H9 (cell line): ENCODE measurements at regions not wholly inside any gene's neighbourhood (a gene's known extent, or its start where the extent isn't known, plus 50 kb on each side); places are given as distances from the start of the nearest gene placed in this dataset.

Experiments
- DNase-seq: peaks from one replicate; pipeline ENCODE4 v3.0.0-alpha.2; 2017
- H2AFZ ChIP-seq: one replicate; pipeline ENCODE4 v1.6.1; 2013; ENCODE audit warnings: mild to moderate bottlenecking, low read length, control low read depth, moderate library complexity
- H2AK5ac ChIP-seq: 2 replicates; pipeline ENCODE4 v1.6.1; 2013; ENCODE audit warnings: low read length, control low read depth, mixed read lengths; ENCODE audit not compliant: insufficient read length
- H2BK120ac ChIP-seq: one replicate; pipeline ENCODE4 v1.6.1; 2013; ENCODE audit warnings: low read depth, mild to moderate bottlenecking, low read length, control low read depth, inconsistent platforms; ENCODE audit not compliant: poor library complexity, severe bottlenecking
- H2BK12ac ChIP-seq: 2 replicates; pipeline ENCODE4 v1.6.1; 2013; ENCODE audit warnings: low read length, control low read depth, mixed read lengths, low read depth; ENCODE audit not compliant: insufficient read length
- H2BK15ac ChIP-seq: 2 replicates; pipeline ENCODE4 v1.6.1; 2013; ENCODE audit warnings: low read depth, low read length, control low read depth
- H2BK20ac ChIP-seq: one replicate; pipeline ENCODE4 v1.6.1; 2013; ENCODE audit warnings: low read depth, mild to moderate bottlenecking, low read length, control low read depth, inconsistent platforms; ENCODE audit not compliant: poor library complexity, severe bottlenecking
- H2BK5ac ChIP-seq: 2 replicates; pipeline ENCODE4 v1.6.1; 2013; ENCODE audit warnings: low read length, control low read depth, mixed read lengths; ENCODE audit not compliant: insufficient read length
- H3K14ac ChIP-seq: 2 replicates; pipeline ENCODE4 v1.6.1; 2013; ENCODE audit warnings: low read length, control low read depth; ENCODE audit not compliant: insufficient read depth
- H3K18ac ChIP-seq: 2 replicates; pipeline ENCODE4 v1.6.1; 2013; ENCODE audit warnings: low read depth, mild to moderate bottlenecking, mixed read lengths, low read length, control low read depth; ENCODE audit not compliant: insufficient read length
- H3K23ac ChIP-seq: 2 replicates; pipeline ENCODE4 v1.6.1; 2013; ENCODE audit warnings: low read length, control low read depth, mixed read lengths, low read depth; ENCODE audit not compliant: insufficient read length
- H3K23me2 ChIP-seq: 2 replicates; pipeline ENCODE4 v1.6.1; 2013; ENCODE audit warnings: low read depth, mild to moderate bottlenecking, mixed read lengths, low read length, control low read depth; ENCODE audit not compliant: insufficient read length, poor library complexity, severe bottlenecking
- H3K27ac ChIP-seq: 2 replicates; pipeline ENCODE4 v1.5.1; 2013; ENCODE audit warnings: low read length, control low read depth, mixed read lengths, low read depth; ENCODE audit not compliant: insufficient read length
- H3K27me3 ChIP-seq: 2 replicates; pipeline ENCODE4 v1.6.1; 2013; ENCODE audit warnings: low read length, control low read depth, inconsistent platforms; ENCODE audit not compliant: insufficient read depth
- H3K4ac ChIP-seq: 2 replicates; pipeline ENCODE4 v1.6.1; 2013; ENCODE audit warnings: low read depth, mild to moderate bottlenecking, control low read depth, inconsistent platforms, low read length, moderate library complexity
- H3K4me1 ChIP-seq: 2 replicates; pipeline ENCODE4 v1.6.1; 2013; ENCODE audit warnings: low read length, control low read depth, inconsistent platforms; ENCODE audit not compliant: insufficient read depth
- H3K4me2 ChIP-seq: 2 replicates; pipeline ENCODE4 v1.6.1; 2013; ENCODE audit warnings: low read length, control low read depth, mixed read lengths; ENCODE audit not compliant: insufficient read length, insufficient read depth
- H3K56ac ChIP-seq: 2 replicates; pipeline ENCODE4 v1.6.1; 2013; ENCODE audit warnings: low read depth, mild to moderate bottlenecking, mixed read lengths, low read length, control low read depth; ENCODE audit not compliant: insufficient read length
- H3K79me1 ChIP-seq: 2 replicates; pipeline ENCODE4 v1.6.1; 2013; ENCODE audit warnings: low read depth, mild to moderate bottlenecking, moderate library complexity, low read length, control low read depth, inconsistent platforms; ENCODE audit not compliant: insufficient read depth, poor library complexity, severe bottlenecking
- H3K79me2 ChIP-seq: 2 replicates; pipeline ENCODE4 v1.6.1; 2013; ENCODE audit warnings: low read length, control low read depth, inconsistent platforms; ENCODE audit not compliant: insufficient read depth
- H3K9ac ChIP-seq: 2 replicates; pipeline ENCODE4 v1.6.1; 2013; ENCODE audit warnings: low read length, control low read depth, mixed read lengths; ENCODE audit not compliant: insufficient read length; ENCODE audit errors: extremely low read depth
- H3K9me3 ChIP-seq: one replicate; pipeline ENCODE4 v1.6.1; 2013; ENCODE audit warnings: low read depth, low read length, inconsistent platforms; ENCODE audit not compliant: control insufficient read depth
- H3T11ph ChIP-seq: one replicate; pipeline ENCODE4 v1.6.1; 2013; ENCODE audit warnings: mild to moderate bottlenecking, low read length, control low read depth, inconsistent platforms
- H4K20me1 ChIP-seq: one replicate; pipeline ENCODE4 v1.6.1; 2013; ENCODE audit not compliant: control insufficient read depth, insufficient read length, insufficient read depth
- H4K5ac ChIP-seq: 2 replicates; pipeline ENCODE4 v1.6.1; 2013; ENCODE audit warnings: low read depth, mild to moderate bottlenecking, mixed read lengths, low read length, control low read depth; ENCODE audit not compliant: insufficient read length
- H4K8ac ChIP-seq: replicated peaks from 2 replicates; pipeline ENCODE4 v1.6.1; 2013; ENCODE audit warnings: low read length, control low read depth, mixed read lengths, low read depth; ENCODE audit not compliant: insufficient read length
- H4K91ac ChIP-seq: 2 replicates; pipeline ENCODE4 v1.6.1; 2013; ENCODE audit warnings: low read depth, mild to moderate bottlenecking, moderate library complexity, mixed read lengths, low read length, control low read depth; ENCODE audit not compliant: insufficient read length
- H3K27ac Mint-ChIP-seq, 3 experiments: 2 replicates in 2 of 3; 3 replicates in 1 of 3; pipeline ENCODE4 v1.8.0; 2020 to 2021; ENCODE audit warnings: mixed read lengths in 3 of 3, mild to moderate bottlenecking in 1 of 3, moderate library complexity in 1 of 3
- H3K27me3 Mint-ChIP-seq: 2 replicates; pipeline ENCODE4 v1.8.0; 2021; ENCODE audit warnings: low read depth, mild to moderate bottlenecking, moderate library complexity, mixed read lengths
- H3K36me3 Mint-ChIP-seq, 3 experiments: 2 replicates in 2 of 3; 3 replicates in 1 of 3; pipeline ENCODE4 v1.8.0; 2020 to 2021; ENCODE audit warnings: low read depth in 3 of 3, mixed read lengths in 3 of 3; ENCODE audit not compliant: insufficient read depth in 1 of 3
- H3K4me1 Mint-ChIP-seq, 2 experiments: 2 replicates each; pipeline ENCODE4 v1.8.0; 2020; ENCODE audit warnings: mixed read lengths in 2 of 2
- H3K4me3 Mint-ChIP-seq, 2 experiments: 2 replicates in 1 of 2; 3 replicates in 1 of 2; pipeline ENCODE4 v1.8.0; 2020 to 2021; ENCODE audit warnings: mild to moderate bottlenecking in 2 of 2, mixed read lengths in 2 of 2, moderate library complexity in 1 of 2
- H3K9me3 Mint-ChIP-seq, 2 experiments: 2 replicates in 1 of 2; 3 replicates in 1 of 2; pipeline ENCODE4 v1.8.0; 2020; ENCODE audit warnings: mild to moderate bottlenecking in 2 of 2, mixed read lengths in 2 of 2, moderate library complexity in 1 of 2
- CTCF ChIP-seq: fragments of 200-600 bp; sonication (generic); conservative IDR thresholded peaks from 3 replicates; pipeline ENCODE4 v1.8.0; 2021; ENCODE audit warnings: antibody characterized with exemption, mild to moderate bottlenecking
- WGBS: extraction: QIAGEN DNeasy Blood & Tissue Kit; methylation state at CpG from one replicate; pipeline ENCODE4 v1.1.7; 2013; ENCODE audit warnings: missing lambda C conversion rate, low lambda C conversion rate, mixed read lengths; ENCODE audit not compliant: insufficient read length; ENCODE audit errors: extremely low coverage; 5-methylcytosine and 5-hydroxymethylcytosine counted together

GRCh38 chr5:34491251-34491620 lies 164.9 kb upstream of the RAI14 start:
- no peak overlapping the region for H4K8ac ChIP-seq
- no peak overlapping the region for H3K56ac ChIP-seq
- no peak overlapping the region for H2BK20ac ChIP-seq
- H4K5ac ChIP-seq, result no peak overlapping the region
- H3K36me3 Mint-ChIP-seq, result no peaks in the 10 kb centered on the region; a peak in 2 of 7 replicates
- H2BK12ac ChIP-seq, result no peak overlapping the region
- H3T11ph ChIP-seq, result no peak overlapping the region
- H4K91ac ChIP-seq, result no peak overlapping the region
- peak overlapping the region in 1 of 2 experiments; percentile 21; a peak in 1 of 5 replicates for H3K4me3 Mint-ChIP-seq
- peaks cover 35 to 44% of the 10 kb centered on the region in 2 experiments for H3K4me1 Mint-ChIP-seq
- no peaks in the 10 kb centered on the region for H3K27me3 ChIP-seq
- no peak overlapping the region for H3K23ac ChIP-seq
- no peak for TF ChIP-seq CTCF
- H3K79me2 ChIP-seq, result no peaks in the 10 kb centered on the region
- no peak overlapping the region for H3K14ac ChIP-seq
- no peak overlapping the region for H3K4ac ChIP-seq
- no peak overlapping the region for H3K18ac ChIP-seq
- H2BK5ac ChIP-seq, result no peak overlapping the region
- no peaks in the 10 kb centered on the region for H3K9me3 ChIP-seq
- no peak overlapping the region for H2AK5ac ChIP-seq
- peaks cover 2 to 5% of the 10 kb centered on the region in 2 experiments; a peak in 2 of 5 replicates for H3K9me3 Mint-ChIP-seq
- peak overlapping the region; percentile 42 for H2AFZ ChIP-seq
- no peak overlapping the region for H3K27ac ChIP-seq
- H3K79me1 ChIP-seq, result no peaks in the 10 kb centered on the region
- H2BK120ac ChIP-seq, result no peak overlapping the region
- no peak overlapping the region for H3K9ac ChIP-seq
- no peaks in the 10 kb centered on the region for H4K20me1 ChIP-seq
- no peak overlapping the region for H3K4me2 ChIP-seq
- DNase-seq, result no peak
- WGBS, result no CpG with 5 or more reads among the region's 6 CpGs
- H3K27ac Mint-ChIP-seq, result peak overlapping the region in 1 of 3 experiments; percentile 61; a peak in 4 of 7 replicates
- no peak overlapping the region for H2BK15ac ChIP-seq
- H3K27me3 Mint-ChIP-seq, result no peaks in the 10 kb centered on the region
- peaks cover 12% of the 10 kb centered on the region; the same call in 1 of the 2 replicates for H3K4me1 ChIP-seq
- no peaks in the 10 kb centered on the region for H3K23me2 ChIP-seq
